ENCODE measurements at regions not wholly inside any gene's neighbourhood (a gene's known extent, or its start where the extent isn't known, plus 50 kb on each side); places are given as distances from the start of the nearest gene placed in this dataset.

DNA sequence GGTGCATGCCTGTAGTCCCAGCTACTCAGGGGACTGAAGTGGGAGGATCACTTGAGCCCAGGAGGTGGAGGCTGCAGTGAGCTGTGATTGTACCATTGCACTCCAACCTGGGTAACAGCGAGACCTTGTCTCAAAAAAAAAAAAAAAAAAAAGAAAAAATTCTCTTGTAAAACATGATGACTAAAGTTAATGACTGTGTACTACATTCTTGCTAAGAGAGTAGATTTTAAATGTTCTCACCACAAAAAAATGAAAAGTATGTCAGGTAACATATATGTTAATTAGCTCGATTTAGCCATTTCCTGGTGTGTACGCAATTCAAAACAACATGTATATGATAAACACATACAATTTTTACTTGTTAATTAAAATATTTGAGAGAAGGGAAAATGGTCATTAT, 480.7 kb upstream of the RGS6 start:
- no peak overlapping the region for H3K4ac ChIP-seq (ENCODE audit: low read depth, low read length)
- H3K18ac ChIP-seq (ENCODE audit: low read depth, low read length) = no peak overlapping the region
- ATAC-seq (ENCODE audit: low read depth) = no peak
- no peak overlapping the region for H3K14ac ChIP-seq (replicated peaks; ENCODE audit: low read depth, low read length)
- H3K36me3 ChIP-seq (ENCODE audit: control insufficient read depth, insufficient read depth, low read length) = no peaks in the 10 kb centered on the region
- H3K4me1 ChIP-seq (ENCODE audit: control insufficient read depth, insufficient read depth, low read length) = peaks cover 2% of the 10 kb centered on the region; the same call in 1 of the 2 replicates
- no peak overlapping the region for H3K27ac ChIP-seq (ENCODE audit: insufficient read depth, low read length)
- no peak overlapping the region for H3K4me3 ChIP-seq (ENCODE audit: insufficient read depth, low read depth, low read length)
- no peak overlapping the region for H2BK20ac ChIP-seq (ENCODE audit: low read depth, low read length)
- intact Hi-C loops (cut with micrococcal nuclease) (no loop called here), in situ Hi-C loops (cut with MboI; ENCODE audit: low sequenced_read_pairs) (no loop called here), dilution Hi-C loops (cut with HindIII; ENCODE audit: low sequenced_read_pairs, unreplicated experiment) (no loop called here)
- no peak overlapping the region for H2BK5ac ChIP-seq (ENCODE audit: low read depth, low read length, poor library complexity, severe bottlenecking)
- CTCF ChIA-PET = no interaction called here
- H3K9ac ChIP-seq (ENCODE audit: low read depth, low read length) = no peak overlapping the region
- POLR2A ChIA-PET (ENCODE audit: unreplicated experiment) = no interaction called here
- no peak overlapping the region for H3K23ac ChIP-seq (ENCODE audit: low read depth, low read length)
- H4K20me1 ChIP-seq (ENCODE audit: insufficient read depth, low read length) = no peaks in the 10 kb centered on the region; the same call in 1 of the 2 replicates
- BruUV-seq (replicated peaks) = no TSS peak
- TF ChIP-seq RCOR1 (IDR thresholded peaks at IDR 0.05; ENCODE audit: insufficient replicate concordance, low read length) = no peak
- TF ChIP-seq MXI1 (IDR thresholded peaks at IDR 0.05; ENCODE audit: borderline replicate concordance, low read depth, low read length) = no peak
- no peak overlapping the region for H2BK15ac ChIP-seq (ENCODE audit: low read depth, low read length)
- H3K4me2 ChIP-seq (ENCODE audit: low read depth, low read length) = no peak overlapping the region
- H4K5ac ChIP-seq (ENCODE audit: low read depth, low read length) = no peak overlapping the region
- H3K9me3 ChIP-seq (ENCODE audit: control insufficient read depth, insufficient read depth, low read length) = no peaks in the 10 kb centered on the region
- H3K9me1 ChIP-seq (ENCODE audit: insufficient read depth, low read length) = no peaks in the 10 kb centered on the region; the same call in 1 of the 2 replicates
- H4K91ac ChIP-seq (ENCODE audit: insufficient read depth, low read depth, low read length) = no peak overlapping the region
- H4K8ac ChIP-seq (ENCODE audit: low read depth in 2 of 2, low read length in 2 of 2) = no peak overlapping the region
- WGBS, 2 experiments (ENCODE audit: extremely low coverage in 2 of 2, insufficient read length in 1 of 2) = no CpG with 5 or more reads among the region's 3 CpGs
- H2AFZ ChIP-seq (replicated peaks; ENCODE audit: low read length, poor library complexity) = no peak overlapping the region
- H3K56ac ChIP-seq (ENCODE audit: extremely low read depth, insufficient read depth, low read length) = no peak overlapping the region
- no peak for DNase-seq
- no peak overlapping the region for H2BK120ac ChIP-seq (ENCODE audit: low read depth, low read length)
- no peaks in the 10 kb centered on the region for H3K27me3 ChIP-seq (ENCODE audit: control insufficient read depth, insufficient read depth, low read length)
- H2AK9ac ChIP-seq (replicated peaks; ENCODE audit: low read depth, low read length, poor library complexity) = no peak overlapping the region
- peaks cover 12 to 50% of the 10 kb centered on the region in 2 experiments for H3K79me1 ChIP-seq (ENCODE audit: low read depth in 1 of 2, low read length in 2 of 2)
- H2AK5ac ChIP-seq (ENCODE audit: low read depth, low read length) = no peak overlapping the region
